HEK293 (cell line): ENCODE measurements at regions not wholly inside any gene's neighbourhood (a gene's known extent, or its start where the extent isn't known, plus 50 kb on each side); places are given as distances from the start of the nearest gene placed in this dataset.

Experiments
- CTCF ChIA-PET: fragments of 350-600 bp; formaldehyde crosslinking; extraction: SDS; loops from one replicate; lab custom pipeline; 2021; ENCODE audit warnings: antibody characterized with exemption; lab: Yijun Ruan, JAX
- POLR2A ChIA-PET: fragments of 300-600 bp; formaldehyde crosslinking; extraction: SDS; loops from one replicate; lab custom pipeline; 2020; ENCODE audit warnings: antibody characterized with exemption, inconsistent platforms; lab: Yijun Ruan, JAX
- H3K27ac ChIP-seq: fragments of 200-500 bp; sonication (Bioruptor generic); 2 replicates; pipeline ENCODE4 v1.5.1; 2014; ENCODE audit warnings: low read depth, low read length, control low read depth, inconsistent platforms; ENCODE audit errors: extremely low read depth
- H3K36me3 ChIP-seq, 2 experiments: fragments of 200-500 bp in 1 of 2; sonication (Bioruptor generic) in 1 of 2; 1 replicate in 1 of 2; 2 replicates in 1 of 2; pipeline ENCODE4 v1.5.1; 2014 to 2017; ENCODE audit warnings: inconsistent platforms in 2 of 2, low read length in 2 of 2; ENCODE audit not compliant: control insufficient read depth in 2 of 2, insufficient read depth in 1 of 2
- H3K4me1 ChIP-seq: fragments of 200-500 bp; sonication (Bioruptor generic); 2 replicates; pipeline ENCODE4 v1.5.1; 2014; ENCODE audit warnings: mild to moderate bottlenecking, low read length, inconsistent platforms; ENCODE audit not compliant: control insufficient read depth, insufficient read depth
- H3K4me3 ChIP-seq: 2 replicates; pipeline ENCODE4 v1.5.1; 2011; ENCODE audit warnings: low read depth, mild to moderate bottlenecking, control low read depth, low read length, moderate library complexity
- H3K9me3 ChIP-seq: fragments of 200-500 bp; sonication (Bioruptor generic); 2 replicates; pipeline ENCODE4 v1.5.1; 2014; ENCODE audit warnings: low read depth, low read length, inconsistent platforms; ENCODE audit not compliant: control insufficient read depth, insufficient read depth
- FEZF1 ChIP-seq: fragments of 450-650 bp; formaldehyde crosslinking; IDR thresholded peaks from 2 replicates; pipeline ENCODE4 v1.5.1; 2016; ENCODE audit warnings: missing biosample characterization, missing genetic modification characterization
- MZF1 ChIP-seq: fragments of 450-650 bp; formaldehyde crosslinking; IDR thresholded peaks from 2 replicates; pipeline ENCODE4 v1.5.1; 2017; ENCODE audit warnings: missing biosample characterization, missing genetic modification characterization, borderline replicate concordance
- ZIC2 ChIP-seq: fragments of 450-650 bp; formaldehyde crosslinking; IDR thresholded peaks from 2 replicates; pipeline ENCODE4 v1.5.1; 2016; ENCODE audit warnings: missing biosample characterization, missing genetic modification characterization
- ZNF10 ChIP-seq: fragments of 450-650 bp; formaldehyde crosslinking; IDR thresholded peaks from 2 replicates; pipeline ENCODE4 v1.5.1; 2017; ENCODE audit warnings: missing biosample characterization, missing genetic modification characterization
- ZNF155 ChIP-seq: fragments of 450-650 bp; formaldehyde crosslinking; IDR thresholded peaks from 2 replicates; pipeline ENCODE4 v1.5.1; 2016; ENCODE audit warnings: missing biosample characterization, missing genetic modification characterization
- ZNF157 ChIP-seq: fragments of 450-650 bp; formaldehyde crosslinking; IDR thresholded peaks from 2 replicates; pipeline ENCODE4 v1.5.1; 2016; ENCODE audit warnings: missing biosample characterization, missing genetic modification characterization
- ZNF16 ChIP-seq: fragments of 450-650 bp; formaldehyde crosslinking; IDR thresholded peaks from 2 replicates; pipeline ENCODE4 v1.5.1; 2016; ENCODE audit warnings: low read depth, missing biosample characterization, missing genetic modification characterization
- ZNF184 ChIP-seq: fragments of 450-650 bp; IDR thresholded peaks from 2 replicates; pipeline ENCODE4 v1.5.1; 2018; ENCODE audit warnings: missing biosample characterization, mild to moderate bottlenecking, missing genetic modification characterization
- ZNF202 ChIP-seq: fragments of 450-650 bp; formaldehyde crosslinking; IDR thresholded peaks from 2 replicates; pipeline ENCODE4 v1.5.1; 2016; ENCODE audit warnings: missing biosample characterization, missing genetic modification characterization, borderline replicate concordance
- ZNF23 ChIP-seq: fragments of 450-650 bp; formaldehyde crosslinking; IDR thresholded peaks from 2 replicates; pipeline ENCODE4 v1.5.1; 2016; ENCODE audit warnings: missing biosample characterization, missing genetic modification characterization, borderline replicate concordance
- ZNF394 ChIP-seq: fragments of 450-650 bp; formaldehyde crosslinking; IDR thresholded peaks from 2 replicates; pipeline ENCODE4 v1.5.1; 2016; ENCODE audit warnings: missing biosample characterization, missing genetic modification characterization, mild to moderate bottlenecking, moderate library complexity, borderline replicate concordance
- ZNF416 ChIP-seq: fragments of 450-650 bp; formaldehyde crosslinking; IDR thresholded peaks from 2 replicates; pipeline ENCODE4 v1.5.1; 2016; ENCODE audit warnings: missing biosample characterization, missing genetic modification characterization
- ZNF558 ChIP-seq: fragments of 450-650 bp; formaldehyde crosslinking; IDR thresholded peaks from 2 replicates; pipeline ENCODE4 v1.5.1; 2016; ENCODE audit warnings: missing biosample characterization, missing genetic modification characterization
- ZNF596 ChIP-seq: fragments of 450-650 bp; IDR thresholded peaks from 2 replicates; pipeline ENCODE4 v1.5.0; 2018; ENCODE audit warnings: missing biosample characterization, mild to moderate bottlenecking, missing genetic modification characterization, moderate library complexity
- ZNF600 ChIP-seq: fragments of 450-650 bp; formaldehyde crosslinking; IDR thresholded peaks from 2 replicates; pipeline ENCODE4 v1.5.1; 2016; ENCODE audit warnings: missing biosample characterization, missing genetic modification characterization
- ZNF621 ChIP-seq: fragments of 450-650 bp; formaldehyde crosslinking; IDR thresholded peaks from 2 replicates; pipeline ENCODE4 v1.5.1; 2017; ENCODE audit warnings: missing biosample characterization, missing genetic modification characterization
- ZNF624 ChIP-seq: fragments of 450-650 bp; formaldehyde crosslinking; IDR thresholded peaks from 2 replicates; pipeline ENCODE4 v1.5.1; 2017; ENCODE audit warnings: missing biosample characterization, missing genetic modification characterization
- ZNF658 ChIP-seq: fragments of 450-650 bp; formaldehyde crosslinking; IDR thresholded peaks from 2 replicates; pipeline ENCODE4; 2016; ENCODE audit warnings: missing biosample characterization, missing genetic modification characterization
- ZNF660 ChIP-seq: fragments of 450-650 bp; IDR thresholded peaks from 2 replicates; pipeline ENCODE4 v1.5.1; 2018; ENCODE audit warnings: missing biosample characterization, mild to moderate bottlenecking, missing genetic modification characterization
- ZNF701 ChIP-seq: fragments of 450-650 bp; formaldehyde crosslinking; IDR thresholded peaks from 2 replicates; pipeline ENCODE4 v1.5.1; 2016; ENCODE audit warnings: missing biosample characterization, missing genetic modification characterization
- ZNF777 ChIP-seq: fragments of 450-650 bp; formaldehyde crosslinking; IDR thresholded peaks from 2 replicates; pipeline ENCODE4 v1.5.1; 2017; ENCODE audit warnings: missing biosample characterization, missing genetic modification characterization, borderline replicate concordance
- ZNF791 ChIP-seq: fragments of 450-650 bp; formaldehyde crosslinking; IDR thresholded peaks from 2 replicates; pipeline ENCODE4 v1.5.1; 2016; ENCODE audit warnings: missing biosample characterization, missing genetic modification characterization
- ZNF837 ChIP-seq: fragments of 450-650 bp; formaldehyde crosslinking; IDR thresholded peaks from 2 replicates; pipeline ENCODE4 v1.5.1; 2016; ENCODE audit warnings: missing biosample characterization, missing genetic modification characterization
- TF ChIP-seq, protein P1 (sequence below): fragments of 450-650 bp; formaldehyde crosslinking; IDR thresholded peaks from 2 replicates; pipeline ENCODE4 v1.5.1; 2016; ENCODE audit warnings: missing biosample characterization, missing genetic modification characterization
- TF ChIP-seq, protein P2 (sequence below): fragments of 450-650 bp; formaldehyde crosslinking; IDR thresholded peaks from 2 replicates; pipeline ENCODE4 v1.5.1; 2016; ENCODE audit warnings: missing biosample characterization, missing genetic modification characterization, borderline replicate concordance
- TF ChIP-seq, protein P3 (sequence below): fragments of 450-650 bp; formaldehyde crosslinking; IDR thresholded peaks from 2 replicates; pipeline ENCODE4 v1.5.1; 2017; ENCODE audit warnings: missing biosample characterization, mild to moderate bottlenecking, missing genetic modification characterization, moderate library complexity

DNA sequence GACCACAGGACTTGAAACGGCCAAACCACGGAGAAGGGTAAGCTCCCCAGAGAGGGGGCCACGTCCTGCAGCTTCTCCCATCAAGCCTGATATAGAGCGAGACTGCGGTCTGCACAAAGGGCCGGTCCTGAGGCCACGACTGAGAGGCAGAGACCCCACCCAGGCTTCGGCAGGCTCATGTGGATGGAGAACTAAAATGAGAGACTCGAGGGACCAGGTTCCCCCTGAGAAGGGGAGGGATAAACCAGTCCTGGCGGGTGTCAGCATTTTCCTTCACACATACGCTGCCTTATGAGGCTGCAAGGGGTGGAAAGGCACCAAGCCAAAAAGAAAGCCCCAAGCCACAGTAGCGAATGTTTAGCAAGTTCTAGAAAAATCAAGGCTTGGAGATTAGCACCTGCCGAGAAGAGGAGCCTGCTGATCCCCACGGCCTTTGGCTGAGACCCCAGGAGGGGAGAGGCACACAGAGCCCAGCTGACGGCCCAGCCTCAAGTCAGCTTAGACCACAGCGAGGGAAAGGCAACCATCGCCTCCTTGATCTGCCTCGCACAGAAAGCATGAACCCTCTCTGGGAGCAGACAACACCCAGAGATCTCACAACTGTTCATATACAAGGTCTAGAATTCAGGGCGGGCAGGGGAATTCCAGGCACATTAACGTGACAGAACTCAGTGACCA lies 92.6 kb upstream of the RNF32 start (continued):
- TF ChIP-seq ZNF16 (tag by site-specific recombination) (no peak), ZNF837 (tag by site-specific recombination) (no peak), ZNF791 (tag by site-specific recombination) (no peak), FEZF1 (tag by site-specific recombination) (no peak)

DNA sequence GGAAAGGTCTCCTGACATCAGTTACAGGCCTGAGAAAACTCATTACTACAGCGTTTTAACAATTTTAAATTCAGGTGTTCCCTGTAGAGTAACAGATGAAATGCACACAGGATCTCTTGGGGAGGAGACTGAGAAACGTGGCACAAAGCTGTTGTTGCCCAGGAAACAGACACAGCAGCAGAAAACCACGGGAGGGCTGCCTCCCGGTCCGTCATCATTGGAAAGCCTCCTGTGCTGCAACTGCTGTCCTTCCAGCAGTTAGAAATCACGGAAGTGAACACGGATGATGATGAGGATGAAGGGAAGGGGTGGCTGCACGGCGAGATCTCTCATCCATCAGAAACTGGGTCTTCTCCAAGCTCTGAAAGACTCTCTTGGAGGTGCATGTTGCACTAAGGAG lies 94.6 kb upstream of the RNF32 start:
- TF ChIP-seq, protein P1, sequence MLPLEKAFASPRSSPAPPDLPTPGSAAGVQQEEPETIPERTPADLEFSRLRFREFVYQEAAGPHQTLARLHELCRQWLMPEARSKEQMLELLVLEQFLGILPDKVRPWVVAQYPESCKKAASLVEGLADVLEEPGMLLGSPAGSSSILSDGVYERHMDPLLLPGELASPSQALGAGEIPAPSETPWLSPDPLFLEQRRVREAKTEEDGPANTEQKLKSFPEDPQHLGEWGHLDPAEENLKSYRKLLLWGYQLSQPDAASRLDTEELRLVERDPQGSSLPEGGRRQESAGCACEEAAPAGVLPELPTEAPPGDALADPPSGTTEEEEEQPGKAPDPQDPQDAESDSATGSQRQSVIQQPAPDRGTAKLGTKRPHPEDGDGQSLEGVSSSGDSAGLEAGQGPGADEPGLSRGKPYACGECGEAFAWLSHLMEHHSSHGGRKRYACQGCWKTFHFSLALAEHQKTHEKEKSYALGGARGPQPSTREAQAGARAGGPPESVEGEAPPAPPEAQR, result no peak
- no peak for TF ChIP-seq ZNF660 (tag by site-specific recombination)
- no peak for TF ChIP-seq ZNF596
- TF ChIP-seq ZNF621 (tag by site-specific recombination), result no peak
- TF ChIP-seq ZNF558 (tag by site-specific recombination), result no peak
- no peak for TF ChIP-seq ZNF624 (tag by site-specific recombination)
- no peak for TF ChIP-seq ZNF157
- no peak for TF ChIP-seq ZNF777 (tag by site-specific recombination)
- TF ChIP-seq ZNF394 (tag by site-specific recombination), result no peak
- TF ChIP-seq ZNF202 (tag by site-specific recombination), result no peak
- no peak for TF ChIP-seq ZNF10 (tag by site-specific recombination)
- TF ChIP-seq ZNF23 (tag by site-specific recombination), result no peak
- no peak for TF ChIP-seq ZNF658 (tag by site-specific recombination)
- no peak for TF ChIP-seq ZNF16 (tag by site-specific recombination)
- TF ChIP-seq ZNF600 (tag by site-specific recombination), result no peak
- TF ChIP-seq, all 188 proteins: peak for 0

DNA sequence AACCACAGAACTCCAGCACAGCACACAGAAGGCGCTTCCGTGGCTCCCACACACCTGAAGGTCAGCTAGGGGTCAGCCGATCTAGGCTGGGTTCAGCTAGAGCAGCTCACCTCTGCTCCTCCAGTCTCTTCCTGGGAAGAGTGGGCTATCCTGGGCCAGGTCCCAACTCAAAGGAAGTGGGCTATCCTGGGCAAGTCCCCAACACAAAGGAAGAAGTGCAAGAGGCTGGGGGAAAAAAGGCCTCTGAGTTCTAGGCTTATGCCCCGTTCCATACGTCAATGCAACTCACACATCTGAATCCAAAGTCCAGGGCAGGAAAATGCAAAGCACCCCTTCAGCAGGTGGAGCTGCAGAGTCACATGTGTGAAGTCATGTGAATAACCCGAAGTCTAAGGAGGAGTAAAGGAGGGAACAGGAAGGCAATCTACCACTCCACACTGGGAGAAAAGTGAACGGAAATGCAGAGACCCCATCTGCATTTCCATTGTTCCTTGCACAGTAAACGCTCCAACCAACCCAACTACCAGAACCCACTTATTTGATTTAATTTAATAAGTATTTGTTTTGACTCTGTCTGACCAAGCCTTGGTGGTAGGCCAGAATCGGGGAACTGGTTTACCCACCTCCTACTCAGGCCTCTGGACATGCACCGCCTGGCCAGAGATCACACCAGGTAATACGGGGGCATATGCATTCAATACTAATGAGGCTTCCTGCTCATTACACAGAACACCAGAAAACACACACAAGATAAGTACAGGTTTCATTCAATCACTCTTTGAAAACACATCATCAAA lies 95.5 kb upstream of the RNF32 start:
- POLR2A ChIA-PET, result no interaction called here
- CTCF ChIA-PET, result no interaction called here
- TF ChIP-seq MZF1 (tag by site-specific recombination), result no peak
- TF ChIP-seq ZNF184 (tag by site-specific recombination), result no peak
- TF ChIP-seq ZIC2 (tag by site-specific recombination), result no peak
- TF ChIP-seq ZNF416, result no peak
- TF ChIP-seq, protein P2, sequence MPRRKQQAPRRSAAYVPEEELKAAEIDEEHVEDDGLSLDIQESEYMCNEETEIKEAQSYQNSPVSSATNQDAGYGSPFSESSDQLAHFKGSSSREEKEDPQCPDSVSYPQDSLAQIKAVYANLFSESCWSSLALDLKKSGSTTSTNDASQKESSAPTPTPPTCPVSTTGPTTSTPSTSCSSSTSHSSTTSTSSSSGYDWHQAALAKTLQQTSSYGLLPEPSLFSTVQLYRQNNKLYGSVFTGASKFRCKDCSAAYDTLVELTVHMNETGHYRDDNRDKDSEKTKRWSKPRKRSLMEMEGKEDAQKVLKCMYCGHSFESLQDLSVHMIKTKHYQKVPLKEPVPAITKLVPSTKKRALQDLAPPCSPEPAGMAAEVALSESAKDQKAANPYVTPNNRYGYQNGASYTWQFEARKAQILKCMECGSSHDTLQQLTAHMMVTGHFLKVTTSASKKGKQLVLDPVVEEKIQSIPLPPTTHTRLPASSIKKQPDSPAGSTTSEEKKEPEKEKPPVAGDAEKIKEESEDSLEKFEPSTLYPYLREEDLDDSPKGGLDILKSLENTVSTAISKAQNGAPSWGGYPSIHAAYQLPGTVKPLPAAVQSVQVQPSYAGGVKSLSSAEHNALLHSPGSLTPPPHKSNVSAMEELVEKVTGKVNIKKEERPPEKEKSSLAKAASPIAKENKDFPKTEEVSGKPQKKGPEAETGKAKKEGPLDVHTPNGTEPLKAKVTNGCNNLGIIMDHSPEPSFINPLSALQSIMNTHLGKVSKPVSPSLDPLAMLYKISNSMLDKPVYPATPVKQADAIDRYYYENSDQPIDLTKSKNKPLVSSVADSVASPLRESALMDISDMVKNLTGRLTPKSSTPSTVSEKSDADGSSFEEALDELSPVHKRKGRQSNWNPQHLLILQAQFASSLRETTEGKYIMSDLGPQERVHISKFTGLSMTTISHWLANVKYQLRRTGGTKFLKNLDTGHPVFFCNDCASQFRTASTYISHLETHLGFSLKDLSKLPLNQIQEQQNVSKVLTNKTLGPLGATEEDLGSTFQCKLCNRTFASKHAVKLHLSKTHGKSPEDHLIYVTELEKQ, result no peak
- TF ChIP-seq ZNF155 (tag by site-specific recombination), result no peak
- TF ChIP-seq, protein P3, sequence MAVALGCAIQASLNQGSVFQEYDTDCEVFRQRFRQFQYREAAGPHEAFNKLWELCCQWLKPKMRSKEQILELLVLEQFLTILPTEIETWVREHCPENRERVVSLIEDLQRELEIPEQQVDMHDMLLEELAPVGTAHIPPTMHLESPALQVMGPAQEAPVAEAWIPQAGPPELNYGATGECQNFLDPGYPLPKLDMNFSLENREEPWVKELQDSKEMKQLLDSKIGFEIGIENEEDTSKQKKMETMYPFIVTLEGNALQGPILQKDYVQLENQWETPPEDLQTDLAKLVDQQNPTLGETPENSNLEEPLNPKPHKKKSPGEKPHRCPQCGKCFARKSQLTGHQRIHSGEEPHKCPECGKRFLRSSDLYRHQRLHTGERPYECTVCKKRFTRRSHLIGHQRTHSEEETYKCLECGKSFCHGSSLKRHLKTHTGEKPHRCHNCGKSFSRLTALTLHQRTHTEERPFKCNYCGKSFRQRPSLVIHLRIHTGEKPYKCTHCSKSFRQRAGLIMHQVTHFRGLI (tag by site-specific recombination), result no peak
- TF ChIP-seq ZNF701 (tag by site-specific recombination), result no peak
- TF ChIP-seq ZNF10 (tag by site-specific recombination), result no peak

More for the DNA sequence above, 94.6 kb upstream of the RNF32 start:
- Histone ChIP-seq H3K9me3 (no peaks in the 10 kb centered on the region), H3K4me3 (no peak overlapping the region), H3K4me1 (no peaks in the 10 kb centered on the region), H3K36me3 (no peaks in the 10 kb centered on the region), H3K27ac (no peak overlapping the region)
- ChIA-PET POLR2A (no interaction called here), CTCF (no interaction called here)

More for the DNA sequence above, 95.5 kb upstream of the RNF32 start:
- Histone ChIP-seq H3K27ac (no peak overlapping the region), H3K4me1 (no peaks in the 10 kb centered on the region), H3K36me3 (no peaks in the 10 kb centered on the region), H3K9me3 (no peaks in the 10 kb centered on the region), H3K4me3 (no peak overlapping the region)
